ENCODE measurements at regions not wholly inside any gene's neighbourhood (a gene's known extent, or its start where the extent isn't known, plus 50 kb on each side); places are given as distances from the start of the nearest gene placed in this dataset.
"Not testable (repeated sequence)": the region's sequence is repeated elsewhere in the genome, so short reads cannot be mapped to it uniquely, and the experiment has no call there.

- ATAC-seq (no peak), DNase-seq (ENCODE audit: low read depth in 1 of 2, low spot score in 1 of 2) (no peak), FAIRE-seq (no peak)
- ChIA-PET POLR2A (no interaction called here), CTCF (interaction anchor here (1.0 kb wide), 1 partner anchor 17 kb away, joined by 3 read pairs; no protein-coding TSS in a partner anchor)
- Histone ChIP-seq H3K4me3 (no peak overlapping the region), H3K4me1 (no peaks in the 10 kb centered on the region), H3K9me3 (no peaks in the 10 kb centered on the region), H3K27ac (no peak overlapping the region), H3K4me2 (no peak overlapping the region)
- 91% methylated on average over 7 of the region's 7 CpGs for WGBS (ENCODE audit: missing lambda C conversion rate)
- no peak for TF ChIP-seq JUNB (IDR thresholded peaks at IDR 0.05)
Observed at GRCh38 chr4:188783606-188784160, 644.4 kb downstream of the TRIML1 start.

DNA sequence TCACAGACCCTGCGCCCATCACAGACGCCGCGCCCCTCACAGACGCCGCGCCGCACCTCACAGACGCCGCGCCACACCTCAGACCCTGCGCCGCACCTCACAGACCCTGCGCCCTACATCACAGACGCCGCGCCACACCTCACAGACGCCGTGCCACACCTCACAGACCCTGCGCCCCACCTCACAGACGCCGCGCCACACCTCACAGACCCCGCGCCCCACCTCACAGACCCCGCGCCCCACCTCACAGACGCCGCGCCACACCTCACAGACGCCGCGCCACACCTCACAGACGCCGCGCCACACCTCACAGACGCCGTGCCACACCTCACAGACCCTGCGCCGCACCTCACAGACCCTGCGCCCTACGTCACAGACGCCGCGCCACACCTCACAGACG, 657.4 kb downstream of the TRIML1 start:
- CTCF ChIA-PET; FAIRE-seq; ATAC-seq; H3K4me2 ChIP-seq; DNase-seq (ENCODE audit: low read depth in 1 of 2, low spot score in 1 of 2); POLR2A ChIA-PET; H3K9me3 ChIP-seq; H3K27ac ChIP-seq; H3K4me1 ChIP-seq; H3K4me3 ChIP-seq: not testable (repeated sequence)
- 87% methylated on average over 18 of the region's 46 CpGs for WGBS (ENCODE audit: missing lambda C conversion rate)

DNA sequence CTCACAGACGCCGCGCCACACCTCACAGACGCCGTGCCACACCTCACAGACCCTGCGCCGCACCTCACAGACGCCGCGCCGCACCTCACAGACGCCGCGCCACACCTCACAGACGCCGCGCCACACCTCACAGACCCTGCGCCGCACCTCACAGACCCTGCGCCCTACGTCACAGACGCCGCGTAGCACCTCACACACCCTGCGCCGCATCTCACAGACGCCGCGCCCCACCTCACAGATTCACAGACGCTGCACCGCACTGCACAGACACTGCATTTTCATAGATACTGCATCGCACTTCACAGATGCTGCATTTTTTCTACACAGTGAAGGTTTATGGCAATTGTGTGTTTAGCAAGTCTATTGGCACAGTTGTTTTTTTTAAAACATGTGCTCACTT, 657.8 kb downstream of the TRIML1 start:
- CTCF ChIA-PET; DNase-seq (ENCODE audit: low read depth in 1 of 2, low spot score in 1 of 2); POLR2A ChIA-PET; ATAC-seq; H3K4me1 ChIP-seq; H3K4me2 ChIP-seq; FAIRE-seq; H3K4me3 ChIP-seq; H3K27ac ChIP-seq; H3K9me3 ChIP-seq: not testable (repeated sequence)
- 96% methylated on average over 12 of the region's 32 CpGs for WGBS (ENCODE audit: missing lambda C conversion rate)

DNA sequence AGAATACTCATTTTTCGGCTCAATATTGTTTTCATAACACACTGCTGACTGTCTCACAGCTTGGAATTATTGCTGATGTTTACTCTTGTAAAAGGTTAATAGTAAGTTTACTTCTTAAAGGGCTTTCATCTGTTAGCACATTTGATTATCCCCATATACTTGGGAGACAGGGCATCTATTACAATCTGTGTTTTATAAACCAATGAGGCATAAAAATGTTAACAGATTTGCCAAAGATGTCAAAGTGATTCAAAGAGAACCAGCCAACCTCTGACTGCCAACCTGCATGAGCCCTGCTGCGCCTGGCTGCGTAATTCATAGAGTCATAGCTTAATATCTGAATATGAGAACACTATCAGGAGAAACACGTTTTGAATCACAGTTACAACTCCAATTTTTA, 665.6 kb downstream of the TRIML1 start:
- no peak overlapping the region for H3K27ac ChIP-seq
- no peak for FAIRE-seq

GRCh38 chr4:188811121-188811520, 671.9 kb downstream of the TRIML1 start:
- DNase-seq (ENCODE audit: low read depth in 1 of 2, low spot score in 1 of 2), result no peak
- Histone ChIP-seq H3K4me3 (no peak overlapping the region), H3K4me1 (no peaks in the 10 kb centered on the region), H3K9me3 (no peaks in the 10 kb centered on the region), H3K27ac (no peak overlapping the region), H3K4me2 (no peak overlapping the region)
- ATAC-seq, result no peak
- ChIA-PET POLR2A (no interaction called here), CTCF (no interaction called here)
- WGBS (ENCODE audit: missing lambda C conversion rate), result 91% methylated on average over 1 of the region's 1 CpG
- FAIRE-seq, result no peak
- TF ChIP-seq HDAC2 (IDR thresholded peaks at IDR 0.05), result no peak
- TF ChIP-seq, protein P1, sequence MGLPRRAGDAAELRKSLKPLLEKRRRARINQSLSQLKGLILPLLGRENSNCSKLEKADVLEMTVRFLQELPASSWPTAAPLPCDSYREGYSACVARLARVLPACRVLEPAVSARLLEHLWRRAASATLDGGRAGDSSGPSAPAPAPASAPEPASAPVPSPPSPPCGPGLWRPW (IDR thresholded peaks at IDR 0.05), result no peak
- TF ChIP-seq RNF2 (IDR thresholded peaks at IDR 0.05; ENCODE audit: borderline replicate concordance, low read depth), result no peak
- TF ChIP-seq JUN (IDR thresholded peaks at IDR 0.05), result no peak
- TF ChIP-seq NPAS2 (CRISPR knock-in tag; IDR thresholded peaks at IDR 0.05; ENCODE audit: borderline replicate concordance), result no peak
- TF ChIP-seq, protein P2, sequence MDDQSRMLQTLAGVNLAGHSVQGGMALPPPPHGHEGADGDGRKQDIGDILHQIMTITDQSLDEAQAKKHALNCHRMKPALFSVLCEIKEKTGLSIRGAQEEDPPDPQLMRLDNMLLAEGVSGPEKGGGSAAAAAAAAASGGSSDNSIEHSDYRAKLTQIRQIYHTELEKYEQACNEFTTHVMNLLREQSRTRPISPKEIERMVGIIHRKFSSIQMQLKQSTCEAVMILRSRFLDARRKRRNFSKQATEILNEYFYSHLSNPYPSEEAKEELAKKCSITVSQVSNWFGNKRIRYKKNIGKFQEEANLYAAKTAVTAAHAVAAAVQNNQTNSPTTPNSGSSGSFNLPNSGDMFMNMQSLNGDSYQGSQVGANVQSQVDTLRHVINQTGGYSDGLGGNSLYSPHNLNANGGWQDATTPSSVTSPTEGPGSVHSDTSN (IDR thresholded peaks at IDR 0.05), result no peak
- no peak for TF ChIP-seq CEBPB (IDR thresholded peaks at IDR 0.05)
- TF ChIP-seq TFCP2L1 (CRISPR knock-in tag; IDR thresholded peaks at IDR 0.05), result no peak
- no peak for TF ChIP-seq NR3C1 (IDR thresholded peaks at IDR 0.05)
- no peak for TF ChIP-seq CHD4 (IDR thresholded peaks at IDR 0.05; ENCODE audit: borderline replicate concordance)
- no peak for TF ChIP-seq POLR2A (IDR thresholded peaks at IDR 0.05; ENCODE audit: low read length)
- no peak for TF ChIP-seq GATA3 (IDR thresholded peaks at IDR 0.05; ENCODE audit: borderline replicate concordance)
- no peak for TF ChIP-seq HOXB13 (CRISPR knock-in tag; IDR thresholded peaks at IDR 0.05; ENCODE audit: low read depth)
- no peak for TF ChIP-seq HOXA7 (CRISPR knock-in tag; IDR thresholded peaks at IDR 0.05)
- TF ChIP-seq ESRRA (IDR thresholded peaks at IDR 0.05; ENCODE audit: borderline replicate concordance, low read length), result no peak

More for the DNA sequence above, 665.6 kb downstream of the TRIML1 start:
- ATAC-seq (no peak), DNase-seq (ENCODE audit: low read depth in 1 of 2, low spot score in 1 of 2) (no peak)
- no peaks in the 10 kb centered on the region for H3K4me1 ChIP-seq
- ChIA-PET POLR2A (no interaction called here), CTCF (interaction anchor here (1.0 kb wide), 1 partner anchor 8 kb away, joined by 3 read pairs; no protein-coding TSS in a partner anchor)
- no peak overlapping the region for H3K4me3 ChIP-seq
- TF ChIP-seq MAZ (IDR thresholded peaks at IDR 0.05; ENCODE audit: borderline replicate concordance, low read depth, low read length) (no peak), CBX8 (IDR thresholded peaks at IDR 0.05) (no peak)
- TF ChIP-seq, protein P3, sequence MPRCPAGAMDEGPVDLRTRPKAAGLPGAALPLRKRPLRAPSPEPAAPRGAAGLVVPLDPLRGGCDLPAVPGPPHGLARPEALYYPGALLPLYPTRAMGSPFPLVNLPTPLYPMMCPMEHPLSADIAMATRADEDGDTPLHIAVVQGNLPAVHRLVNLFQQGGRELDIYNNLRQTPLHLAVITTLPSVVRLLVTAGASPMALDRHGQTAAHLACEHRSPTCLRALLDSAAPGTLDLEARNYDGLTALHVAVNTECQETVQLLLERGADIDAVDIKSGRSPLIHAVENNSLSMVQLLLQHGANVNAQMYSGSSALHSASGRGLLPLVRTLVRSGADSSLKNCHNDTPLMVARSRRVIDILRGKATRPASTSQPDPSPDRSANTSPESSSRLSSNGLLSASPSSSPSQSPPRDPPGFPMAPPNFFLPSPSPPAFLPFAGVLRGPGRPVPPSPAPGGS (IDR thresholded peaks at IDR 0.05), result no peak
- H3K9me3 ChIP-seq, result no peaks in the 10 kb centered on the region
- no peak overlapping the region for H3K4me2 ChIP-seq
- 65% methylated on average over 4 of the region's 4 CpGs for WGBS (ENCODE audit: missing lambda C conversion rate)

Data from A549 (cell line).